ENCODE measurements at regions not wholly inside any gene's neighbourhood (a gene's known extent, or its start where the extent isn't known, plus 50 kb on each side); places are given as distances from the start of the nearest gene placed in this dataset.
"Not testable (repeated sequence)": the region's sequence is repeated elsewhere in the genome, so short reads cannot be mapped to it uniquely, and the experiment has no call there.

GRCh38 chr17:53765609-53766008 lies 57.1 kb upstream of the KIF2B start:
- no peaks in the 10 kb centered on the region for H3K4me1 ChIP-seq (ENCODE audit: control insufficient read depth, insufficient read depth, low read length)
- ChIA-PET CTCF (no interaction called here), POLR2A (no interaction called here)
- TF ChIP-seq ZNF449 (tag by site-specific recombination; IDR thresholded peaks at IDR 0.05) (no peak), ZNF354C (tag by site-specific recombination; IDR thresholded peaks at IDR 0.05; ENCODE audit: borderline replicate concordance, low read depth) (no peak), ZNF335 (tag by site-specific recombination; conservative IDR thresholded peaks at IDR 0.05) (no peak), PBX3 (CRISPR knock-in tag; IDR thresholded peaks at IDR 0.05) (no peak), REPIN1 (tag by site-specific recombination; IDR thresholded peaks at IDR 0.05; ENCODE audit: low read depth) (no peak), ZNF548 (tag by site-specific recombination; IDR thresholded peaks at IDR 0.05) (no peak), ZNF362 (tag by site-specific recombination; IDR thresholded peaks at IDR 0.05) (no peak)
- no peaks in the 10 kb centered on the region for H3K9me3 ChIP-seq (ENCODE audit: control insufficient read depth, insufficient read depth, low read depth, low read length)
- no peak overlapping the region for H3K4me3 ChIP-seq (ENCODE audit: low read depth, low read length)
- no peak overlapping the region for H3K27ac ChIP-seq (ENCODE audit: extremely low read depth, low read depth, low read length)
- no peaks in the 10 kb centered on the region for H3K36me3 ChIP-seq (ENCODE audit: control insufficient read depth in 2 of 2, insufficient read depth in 1 of 2, low read length in 2 of 2)

- ChIA-PET POLR2A (no interaction called here), CTCF (no interaction called here)
- no peaks in the 10 kb centered on the region for H3K4me1 ChIP-seq (ENCODE audit: control insufficient read depth, insufficient read depth, low read length)
- no peak overlapping the region for H3K4me3 ChIP-seq (ENCODE audit: low read depth, low read length)
- no peak overlapping the region for H3K27ac ChIP-seq (ENCODE audit: extremely low read depth, low read depth, low read length)
- no peak for TF ChIP-seq ZNF350 (tag by site-specific recombination; IDR thresholded peaks at IDR 0.05)
- no peaks in the 10 kb centered on the region for H3K36me3 ChIP-seq (ENCODE audit: control insufficient read depth in 2 of 2, insufficient read depth in 1 of 2, low read length in 2 of 2)
- no peaks in the 10 kb centered on the region for H3K9me3 ChIP-seq (ENCODE audit: control insufficient read depth, insufficient read depth, low read depth, low read length)
Observed at GRCh38 chr17:53765129-53765528, 57.6 kb upstream of the KIF2B start.

- Histone ChIP-seq H3K27ac (ENCODE audit: extremely low read depth, low read depth, low read length) (no peak overlapping the region), H3K36me3 (ENCODE audit: control insufficient read depth in 2 of 2, insufficient read depth in 1 of 2, low read length in 2 of 2) (no peaks in the 10 kb centered on the region), H3K4me3 (ENCODE audit: low read depth, low read length) (no peak overlapping the region), H3K4me1 (ENCODE audit: control insufficient read depth, insufficient read depth, low read length) (no peaks in the 10 kb centered on the region), H3K9me3 (ENCODE audit: control insufficient read depth, insufficient read depth, low read depth, low read length) (no peaks in the 10 kb centered on the region)
- ChIA-PET CTCF (no interaction called here), POLR2A (no interaction called here)
- TF ChIP-seq ZNF274 (IDR thresholded peaks at IDR 0.05; ENCODE audit: low read length) (no peak), ZNF274 (tag by site-specific recombination; IDR thresholded peaks at IDR 0.05; ENCODE audit: borderline replicate concordance) (no peak), MZF1 (tag by site-specific recombination; IDR thresholded peaks at IDR 0.05; ENCODE audit: borderline replicate concordance) (no peak), ZNF449 (tag by site-specific recombination; IDR thresholded peaks at IDR 0.05) (no peak)
Observed at GRCh38 chr17:53757559-53757958, 65.2 kb upstream of the KIF2B start.

- H3K36me3 ChIP-seq (ENCODE audit: control insufficient read depth in 2 of 2, insufficient read depth in 1 of 2, low read length in 2 of 2); H3K9me3 ChIP-seq (ENCODE audit: control insufficient read depth, insufficient read depth, low read depth, low read length); CTCF ChIA-PET; H3K4me1 ChIP-seq (ENCODE audit: control insufficient read depth, insufficient read depth, low read length); POLR2A ChIA-PET; H3K27ac ChIP-seq (ENCODE audit: extremely low read depth, low read depth, low read length); H3K4me3 ChIP-seq (ENCODE audit: low read depth, low read length): not testable (repeated sequence)
Observed at GRCh38 chr17:53757116-53757515, 65.6 kb upstream of the KIF2B start.
